Stomach (tissue), 8 donors: ENCODE measurements at regions not wholly inside any gene's neighbourhood (a gene's known extent, or its start where the extent isn't known, plus 50 kb on each side); places are given as distances from the start of the nearest gene placed in this dataset.

ENCODE experiments used
- DNase-seq, 2 donors: peaks; one replicate each; pipeline versions ENCODE4 v3.0.0 to v3.0.0-alpha.2; 2013 to 2019
- H3K27ac ChIP-seq, 5 donors: fragments of 200-600 bp in 4 of 5; sonication (generic) in 4 of 5; one replicate each; pipeline ENCODE4 v1.5.1; 2013 to 2019; ENCODE audit warnings: mild to moderate bottlenecking in 1 of 5, moderate library complexity in 1 of 5
- H3K27me3 ChIP-seq, 3 donors: fragments of 200-600 bp; sonication (generic); one replicate each; pipeline ENCODE4 v1.5.1; 2017 to 2019; ENCODE audit warnings: mixed run types in 1 of 3
- H3K36me3 ChIP-seq, 4 donors: fragments of 200-600 bp; sonication (generic); 1 replicate in 3 of 4; 2 replicates in 1 of 4; pipeline ENCODE4 v1.5.1; 2016 to 2019
- H3K4me1 ChIP-seq, 4 donors: fragments of 200-600 bp; sonication (generic); one replicate each; pipeline ENCODE4 v1.5.1; 2016 to 2019
- H3K4me3 ChIP-seq, 4 donors: fragments of 200-600 bp; sonication (generic) in 3 of 4; one replicate each; pipeline ENCODE4 v1.5.1; 2016 to 2019; ENCODE audit warnings: mild to moderate bottlenecking in 1 of 4
- H3K9me3 ChIP-seq, 4 donors: fragments of 200-600 bp; sonication (generic); one replicate each; pipeline ENCODE4 v1.5.1; 2016 to 2019
- CTCF ChIP-seq, 7 experiments: fragments of 450-650 bp in 4 of 7; fragments of 200-600 bp in 3 of 7; sonication (generic) in 3 of 7; IDR thresholded peaks; one replicate each; pipeline ENCODE4 v1.5.1; 2016 to 2019; ENCODE audit warnings: antibody characterized with exemption in 7 of 7, control low read depth in 2 of 7, mild to moderate bottlenecking in 1 of 7
- EP300 ChIP-seq: sonication (generic); formaldehyde crosslinking; IDR thresholded peaks from one replicate; pipeline ENCODE4 v1.6.1; 2017; ENCODE audit warnings: antibody characterized with exemption
- POLR2A ChIP-seq, 4 donors: fragments of 450-650 bp; IDR thresholded peaks; one replicate each; pipeline ENCODE4 v1.6.1; 2016; ENCODE audit warnings: antibody characterized with exemption in 4 of 4, control low read depth in 2 of 4, mild to moderate bottlenecking in 1 of 4, moderate library complexity in 1 of 4
- POLR2AphosphoS5 ChIP-seq, 3 donors: sonication (generic); formaldehyde crosslinking; IDR thresholded peaks; one replicate each; pipeline ENCODE4 v1.6.1; 2016; ENCODE audit warnings: antibody characterized with exemption in 3 of 3
- WGBS, 5 donors: extraction: QIAGEN DNeasy Blood & Tissue Kit in 3 of 5; methylation state at CpG; one replicate each; pipeline versions ENCODE4 v1.1.5 to v1.1.7; 2013 to 2018; 5-methylcytosine and 5-hydroxymethylcytosine counted together
- intact Hi-C: fragments of 100-400 bp; cut with DNase I; formaldehyde crosslinking; loops from one replicate; pipeline ENCODE4 v1.15.1; 2023; ENCODE audit warnings: low total_unique reads
- donor health status: healthy with polysubstance abuse.
- donor health status: Bipolar disorder and iron deficiency.
- donor health status: healthy.

GRCh38 chr14:58820032-58820431 is 182.3 kb downstream of the DACT1 start:
- H3K27me3 ChIP-seq, result no peaks in the 10 kb centered on the region
- WGBS, 5 donors, result 84 to 88% (median 87%) methylated on average over 4 of the region's 4 CpGs
- DNase-seq, result no peak
- intact Hi-C loops, result no loop called here
- H3K27ac ChIP-seq, result no peak overlapping the region
- TF ChIP-seq POLR2A (IDR thresholded peaks at IDR 0.05) (no peak), CTCF (IDR thresholded peaks at IDR 0.05) (no peak), EP300 (no peak), POLR2AphosphoS5 (IDR thresholded peaks at IDR 0.05) (no peak)
- no peak overlapping the region for H3K4me3 ChIP-seq
- no peaks in the 10 kb centered on the region for H3K4me1 ChIP-seq
- H3K36me3 ChIP-seq, result no peaks in the 10 kb centered on the region
- no peaks in the 10 kb centered on the region for H3K9me3 ChIP-seq

- no peak overlapping the region for H3K27ac ChIP-seq
- no peaks in the 10 kb centered on the region for H3K27me3 ChIP-seq
- H3K4me3 ChIP-seq, result no peak overlapping the region
- no peak for TF ChIP-seq CTCF (IDR thresholded peaks at IDR 0.05)
- TF ChIP-seq EP300, result no peak
- TF ChIP-seq POLR2A (IDR thresholded peaks at IDR 0.05), result no peak
- no peak for TF ChIP-seq POLR2AphosphoS5 (IDR thresholded peaks at IDR 0.05)
- H3K36me3 ChIP-seq, result no peaks in the 10 kb centered on the region
- H3K9me3 ChIP-seq, result no peaks in the 10 kb centered on the region
- intact Hi-C loops, result no loop called here
- WGBS, 5 donors, result 90 to 97% (median 94%) methylated on average over 3 of the region's 3 CpGs
- H3K4me1 ChIP-seq, result no peaks in the 10 kb centered on the region
- no peak for DNase-seq
These were observed 183.7 kb downstream of the DACT1 start for GRCh38 chr14:58821421-58821820.

GRCh38 chr14:58822856-58823255 is 185.1 kb downstream of the DACT1 start:
- intact Hi-C loops, result no loop called here
- Histone ChIP-seq H3K4me1 (no peaks in the 10 kb centered on the region), H3K4me3 (no peak overlapping the region), H3K36me3 (no peaks in the 10 kb centered on the region), H3K9me3 (peaks cover 0 to 7% (median 2%) of the 10 kb centered on the region in 4 donors), H3K27me3 (no peaks in the 10 kb centered on the region), H3K27ac (no peak overlapping the region)
- TF ChIP-seq POLR2A (IDR thresholded peaks at IDR 0.05) (no peak), EP300 (no peak), POLR2AphosphoS5 (IDR thresholded peaks at IDR 0.05) (no peak), CTCF (IDR thresholded peaks at IDR 0.05) (no peak)
- 92 to 96% (median 94%) methylated on average over 2 of the region's 2 CpGs for WGBS, 5 donors
- DNase-seq, result no peak

- WGBS, 5 donors, result 40 to 80% (median 75%) methylated on average over 2 of the region's 2 CpGs
- H3K4me1 ChIP-seq, result no peaks in the 10 kb centered on the region
- TF ChIP-seq POLR2AphosphoS5 (IDR thresholded peaks at IDR 0.05) (no peak), EP300 (no peak), POLR2A (IDR thresholded peaks at IDR 0.05) (no peak), CTCF (IDR thresholded peaks at IDR 0.05) (no peak)
- H3K27me3 ChIP-seq, result no peaks in the 10 kb centered on the region
- no peak for DNase-seq
- H3K27ac ChIP-seq, result no peak overlapping the region
- peaks cover 0 to 7% (median 2%) of the 10 kb centered on the region in 4 donors for H3K9me3 ChIP-seq
- no peaks in the 10 kb centered on the region for H3K36me3 ChIP-seq
- H3K4me3 ChIP-seq, result no peak overlapping the region
- intact Hi-C loops, result no loop called here
These were observed 185.6 kb downstream of the DACT1 start for GRCh38 chr14:58823312-58823711.
